MM.1S (cell line): ENCODE measurements at regions not wholly inside any gene's neighbourhood (a gene's known extent, or its start where the extent isn't known, plus 50 kb on each side); places are given as distances from the start of the nearest gene placed in this dataset.

ENCODE experiments used
- DNase-seq: peaks from one replicate; pipeline ENCODE4 v3.0.0-alpha.2; 2015
- H2AFZ ChIP-seq: fragments of 300-600 bp; sonication (generic); 2 replicates; pipeline ENCODE4 v1.6.0; 2016; ENCODE audit warnings: antibody characterized with exemption, low read length
- H3F3A ChIP-seq: fragments of 300-600 bp; sonication (generic); 2 replicates; pipeline ENCODE4 v1.6.1; 2016; ENCODE audit warnings: mild to moderate bottlenecking, antibody characterized with exemption, low read length, moderate library complexity, mixed read lengths; ENCODE audit not compliant: insufficient read depth
- H3K27ac ChIP-seq: fragments of 300-600 bp; sonication (generic); 2 replicates; pipeline ENCODE4 v1.5.1; 2016; ENCODE audit warnings: mild to moderate bottlenecking, low read length
- H3K27me3 ChIP-seq: fragments of 300-600 bp; sonication (generic); replicated peaks from 2 replicates; pipeline ENCODE4 v1.6.0; 2016; ENCODE audit warnings: low read length; ENCODE audit not compliant: insufficient read depth
- H3K36me3 ChIP-seq: fragments of 300-600 bp; sonication (generic); replicated peaks from 2 replicates; pipeline ENCODE4 v1.6.1; 2016; ENCODE audit warnings: mild to moderate bottlenecking, low read length, mixed read lengths; ENCODE audit not compliant: insufficient read depth
- H3K4me1 ChIP-seq: fragments of 300-600 bp; sonication (generic); 2 replicates; pipeline ENCODE4 v1.6.1; 2016; ENCODE audit warnings: low read length, mixed read lengths
- H3K4me2 ChIP-seq: fragments of 300-600 bp; sonication (generic); 2 replicates; pipeline ENCODE4 v1.6.0; 2016; ENCODE audit warnings: low read depth, low read length
- H3K4me3 ChIP-seq: fragments of 300-600 bp; sonication (generic); 2 replicates; pipeline ENCODE4 v1.5.1; 2016; ENCODE audit warnings: low read length, mixed read lengths
- H3K79me2 ChIP-seq: fragments of 300-600 bp; sonication (generic); 2 replicates; pipeline ENCODE4 v1.6.1; 2016; ENCODE audit warnings: mixed run types, low read length, mixed read lengths
- H3K9ac ChIP-seq: fragments of 300-600 bp; sonication (generic); 2 replicates; pipeline ENCODE4 v1.6.1; 2016; ENCODE audit warnings: low read length, mixed read lengths
- H3K9me2 ChIP-seq: fragments of 300-600 bp; sonication (generic); replicated peaks from 2 replicates; pipeline ENCODE4 v1.6.1; 2016; ENCODE audit warnings: mild to moderate bottlenecking, low read length, mixed read lengths; ENCODE audit not compliant: insufficient read depth
- H3K9me3 ChIP-seq: fragments of 300-600 bp; sonication (generic); replicated peaks from 2 replicates; pipeline ENCODE4 v1.6.1; 2016; ENCODE audit warnings: mild to moderate bottlenecking, low read length, mixed read lengths; ENCODE audit not compliant: insufficient read depth
- H4K20me1 ChIP-seq: fragments of 300-600 bp; sonication (generic); 2 replicates; pipeline ENCODE4 v1.6.1; 2016; ENCODE audit warnings: mild to moderate bottlenecking, low read length, moderate library complexity, mixed read lengths; ENCODE audit not compliant: insufficient read depth
- EZH2 ChIP-seq: fragments of 300-600 bp; sonication (generic); optimal IDR thresholded peaks from 2 replicates; pipeline ENCODE3; 2017; ENCODE audit warnings: low read depth, mild to moderate bottlenecking, antibody characterized with exemption, low read length, mixed read lengths
- EZH2phosphoT487 ChIP-seq: fragments of 300-600 bp; sonication (generic); IDR thresholded peaks from 2 replicates; pipeline ENCODE4 v1.6.1; 2018; ENCODE audit warnings: antibody characterized with exemption, low read length
- TF ChIP-seq, protein P1 (sequence below): fragments of 300-600 bp; sonication (generic); IDR thresholded peaks from 2 replicates; pipeline ENCODE4 v1.5.1; 2016; ENCODE audit warnings: antibody characterized with exemption, low read length, mixed read lengths

DNA sequence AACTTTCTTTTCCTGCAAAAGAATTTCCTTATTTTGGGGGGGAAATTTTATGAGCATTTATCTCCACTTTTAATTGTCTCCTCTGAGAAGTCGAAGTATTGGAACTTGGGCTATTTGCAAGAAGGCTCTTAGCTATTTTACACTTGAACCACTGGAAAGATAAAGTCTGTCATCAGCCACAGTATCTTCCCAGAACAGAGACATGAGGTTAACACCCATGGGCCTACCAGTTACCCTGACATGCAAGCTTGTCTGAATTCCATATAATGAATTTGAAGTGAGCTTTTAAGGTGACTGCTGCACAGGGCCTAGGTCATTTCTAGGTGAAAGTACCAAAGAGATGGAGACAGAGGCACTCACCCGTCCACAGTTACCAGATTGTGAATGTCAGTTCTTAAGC lies 193.1 kb downstream of the SIM1 start:
- no peaks in the 10 kb centered on the region for H4K20me1 ChIP-seq
- TF ChIP-seq EZH2 (no peak), EZH2phosphoT487 (no peak)
- TF ChIP-seq, protein P1, sequence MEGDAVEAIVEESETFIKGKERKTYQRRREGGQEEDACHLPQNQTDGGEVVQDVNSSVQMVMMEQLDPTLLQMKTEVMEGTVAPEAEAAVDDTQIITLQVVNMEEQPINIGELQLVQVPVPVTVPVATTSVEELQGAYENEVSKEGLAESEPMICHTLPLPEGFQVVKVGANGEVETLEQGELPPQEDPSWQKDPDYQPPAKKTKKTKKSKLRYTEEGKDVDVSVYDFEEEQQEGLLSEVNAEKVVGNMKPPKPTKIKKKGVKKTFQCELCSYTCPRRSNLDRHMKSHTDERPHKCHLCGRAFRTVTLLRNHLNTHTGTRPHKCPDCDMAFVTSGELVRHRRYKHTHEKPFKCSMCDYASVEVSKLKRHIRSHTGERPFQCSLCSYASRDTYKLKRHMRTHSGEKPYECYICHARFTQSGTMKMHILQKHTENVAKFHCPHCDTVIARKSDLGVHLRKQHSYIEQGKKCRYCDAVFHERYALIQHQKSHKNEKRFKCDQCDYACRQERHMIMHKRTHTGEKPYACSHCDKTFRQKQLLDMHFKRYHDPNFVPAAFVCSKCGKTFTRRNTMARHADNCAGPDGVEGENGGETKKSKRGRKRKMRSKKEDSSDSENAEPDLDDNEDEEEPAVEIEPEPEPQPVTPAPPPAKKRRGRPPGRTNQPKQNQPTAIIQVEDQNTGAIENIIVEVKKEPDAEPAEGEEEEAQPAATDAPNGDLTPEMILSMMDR, result no peak
- no peak overlapping the region for H2AFZ ChIP-seq

DNA sequence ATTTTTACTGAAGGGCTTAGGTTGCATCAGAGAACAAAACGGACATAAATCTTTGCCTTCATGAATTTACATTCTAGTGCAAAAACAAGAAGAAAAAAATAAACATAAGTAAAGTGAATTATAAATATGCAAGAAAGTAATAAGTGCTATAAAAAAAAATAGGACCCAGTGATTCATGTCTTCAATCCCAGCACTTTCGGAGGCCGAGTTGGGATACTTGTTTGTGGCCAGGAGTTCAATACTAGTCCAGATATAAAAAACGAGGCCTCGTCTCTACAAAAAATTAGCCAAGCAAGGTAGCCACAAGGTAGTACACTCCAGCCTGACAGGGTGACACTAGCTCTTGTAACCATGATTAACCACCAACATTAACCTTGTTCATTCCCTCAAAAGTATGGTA lies 193.5 kb downstream of the SIM1 start:
- no peak overlapping the region for H3K4me2 ChIP-seq
- H3K79me2 ChIP-seq, result no peaks in the 10 kb centered on the region
- no peaks in the 10 kb centered on the region for H3K27me3 ChIP-seq
- H3F3A ChIP-seq, result no peaks in the 10 kb centered on the region
- H3K27ac ChIP-seq, result no peak overlapping the region
- H3K9me3 ChIP-seq, result no peaks in the 10 kb centered on the region
- no peak for TF ChIP-seq EZH2phosphoT487
- TF ChIP-seq, protein P1, result no peak
- TF ChIP-seq EZH2, result no peak
- H4K20me1 ChIP-seq, result no peaks in the 10 kb centered on the region
- DNase-seq, result no peak
- H3K36me3 ChIP-seq, result no peaks in the 10 kb centered on the region
- no peak overlapping the region for H3K4me3 ChIP-seq
- H2AFZ ChIP-seq, result no peak overlapping the region
- H3K9ac ChIP-seq, result no peak overlapping the region
- H3K4me1 ChIP-seq, result no peaks in the 10 kb centered on the region
- no peaks in the 10 kb centered on the region for H3K9me2 ChIP-seq

More for the DNA sequence above, 193.1 kb downstream of the SIM1 start:
- Histone ChIP-seq H3K79me2 (no peaks in the 10 kb centered on the region), H3K4me1 (no peaks in the 10 kb centered on the region), H3F3A (no peaks in the 10 kb centered on the region), H3K36me3 (no peaks in the 10 kb centered on the region), H3K27ac (no peak overlapping the region), H3K4me2 (no peak overlapping the region), H3K9ac (no peak overlapping the region), H3K9me2 (no peaks in the 10 kb centered on the region), H3K9me3 (no peaks in the 10 kb centered on the region), H3K27me3 (no peaks in the 10 kb centered on the region), H3K4me3 (no peak overlapping the region)
- no peak for DNase-seq

DNA sequence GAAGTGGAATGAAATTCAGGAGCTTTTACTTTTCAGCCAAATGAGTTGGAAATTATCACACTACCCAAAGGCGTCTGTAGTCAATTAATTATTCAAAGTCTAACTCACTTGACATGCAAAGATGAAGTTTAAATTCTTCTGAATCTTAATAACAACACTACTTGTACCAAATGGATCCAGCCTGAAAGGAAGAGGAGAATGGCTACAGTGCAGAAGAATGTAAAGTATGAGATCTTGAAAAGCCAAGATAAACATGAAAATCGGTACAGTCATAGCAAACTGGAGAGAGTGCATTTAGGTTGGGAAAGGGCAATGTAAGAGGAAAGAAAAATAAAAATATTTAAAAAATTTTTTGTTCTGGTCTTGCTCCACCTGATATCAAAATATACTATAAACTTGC lies 195.5 kb downstream of the SIM1 start:
- H3K9me2 ChIP-seq, result no peaks in the 10 kb centered on the region
- H3K9me3 ChIP-seq, result no peaks in the 10 kb centered on the region
- no peak overlapping the region for H2AFZ ChIP-seq
- DNase-seq, result no peak
- H3F3A ChIP-seq, result no peaks in the 10 kb centered on the region
- H3K79me2 ChIP-seq, result no peaks in the 10 kb centered on the region
- H3K4me2 ChIP-seq, result no peak overlapping the region
- TF ChIP-seq EZH2 (no peak), EZH2phosphoT487 (no peak)
- TF ChIP-seq, protein P1, result no peak
- H3K27ac ChIP-seq, result no peak overlapping the region
- H3K27me3 ChIP-seq, result no peaks in the 10 kb centered on the region
- no peak overlapping the region for H3K4me3 ChIP-seq
- no peak overlapping the region for H3K9ac ChIP-seq
- H3K4me1 ChIP-seq, result no peaks in the 10 kb centered on the region
- H4K20me1 ChIP-seq, result no peaks in the 10 kb centered on the region
- H3K36me3 ChIP-seq, result no peaks in the 10 kb centered on the region
